ENCODE measurements at regions not wholly inside any gene's neighbourhood (a gene's known extent, or its start where the extent isn't known, plus 50 kb on each side); places are given as distances from the start of the nearest gene placed in this dataset.

GRCh38 chr7:153859239-153859638, 193.0 kb upstream of the DPP6 start:
- 81% methylated on average over 3 of the region's 6 CpGs for WGBS (ENCODE audit: insufficient coverage)
- Mint-ChIP-seq H3K27ac (no peak overlapping the region), H3K9me3 (peaks cover 16 to 18% (median 18%) of the 10 kb centered on the region in 3 donors), H3K4me1 (no peaks in the 10 kb centered on the region), H3K4me3 (no peak overlapping the region), H3K27me3 (no peaks in the 10 kb centered on the region), H3K36me3 (no peaks in the 10 kb centered on the region)
- DNase-seq (no peak), ATAC-seq (replicated peaks in 1 of 4) (no peak)
- no peaks in the 10 kb centered on the region for H3K36me3 ChIP-seq (ENCODE audit: control insufficient read depth in 2 of 2, extremely low read depth in 1 of 2, insufficient read depth in 1 of 2, low read length in 1 of 2)
- H3K4me3 ChIP-seq (ENCODE audit: control insufficient read depth in 1 of 2, extremely low read depth in 1 of 2, low read length in 1 of 2): no peak overlapping the region
- CTCF ChIA-PET: no interaction called here
- POLR2A ChIA-PET: no interaction called here
- no peaks in the 10 kb centered on the region for H3K4me1 ChIP-seq (ENCODE audit: control insufficient read depth in 1 of 2, extremely low read depth in 1 of 2, insufficient read depth in 2 of 2, low read length in 2 of 2)
- no peak overlapping the region for H3K27ac ChIP-seq (ENCODE audit: low read length)
- H3K9me3 ChIP-seq: no peaks in the 10 kb centered on the region
- H3K27me3 ChIP-seq (replicated peaks in 1 of 2; ENCODE audit: control insufficient read depth in 2 of 2, extremely low read depth in 1 of 2, insufficient read depth in 2 of 2, low read length in 1 of 2): no peaks in the 10 kb centered on the region

GRCh38 chr7:153886506-153887441, 165.4 kb upstream of the DPP6 start:
- no peaks in the 10 kb centered on the region for H3K9me3 ChIP-seq
- ATAC-seq (replicated peaks in 1 of 4) (no peak), DNase-seq (no peak)
- Mint-ChIP-seq H3K27ac (no peak overlapping the region), H3K9me3 (peaks cover 4 to 9% (median 4%) of the 10 kb centered on the region in 3 donors), H3K27me3 (peaks cover 22 to 24% of the 10 kb centered on the region in 2 donors), H3K36me3 (no peaks in the 10 kb centered on the region), H3K4me1 (no peaks in the 10 kb centered on the region), H3K4me3 (no peak overlapping the region)
- no peak overlapping the region for H3K27ac ChIP-seq (ENCODE audit: low read length)
- no peaks in the 10 kb centered on the region for H3K4me1 ChIP-seq (ENCODE audit: control insufficient read depth in 1 of 2, extremely low read depth in 1 of 2, insufficient read depth in 2 of 2, low read length in 2 of 2)
- peaks cover 0 to 28% of the 10 kb centered on the region in 2 experiments for H3K27me3 ChIP-seq (replicated peaks in 1 of 2; ENCODE audit: control insufficient read depth in 2 of 2, extremely low read depth in 1 of 2, insufficient read depth in 2 of 2, low read length in 1 of 2)
- POLR2A ChIA-PET: no interaction called here
- no peaks in the 10 kb centered on the region for H3K36me3 ChIP-seq (ENCODE audit: control insufficient read depth in 2 of 2, extremely low read depth in 1 of 2, insufficient read depth in 1 of 2, low read length in 1 of 2)
- CTCF ChIA-PET: no interaction called here
- H3K4me3 ChIP-seq (ENCODE audit: control insufficient read depth in 1 of 2, extremely low read depth in 1 of 2, low read length in 1 of 2): no peak overlapping the region
- WGBS (ENCODE audit: insufficient coverage): 12% methylated on average over 89 of the region's 98 CpGs

GRCh38 chr7:153887749-153888569, 164.2 kb upstream of the DPP6 start:
- H3K36me3 Mint-ChIP-seq: no peaks in the 10 kb centered on the region
- H3K4me1 ChIP-seq (ENCODE audit: control insufficient read depth in 1 of 2, extremely low read depth in 1 of 2, insufficient read depth in 2 of 2, low read length in 2 of 2): no peaks in the 10 kb centered on the region
- DNase-seq (no peak), ATAC-seq (replicated peaks in 1 of 4) (no peak)
- no peak overlapping the region for H3K27ac Mint-ChIP-seq
- POLR2A ChIA-PET: no interaction called here
- WGBS (ENCODE audit: insufficient coverage): 11% methylated on average over 71 of the region's 82 CpGs
- H3K27ac ChIP-seq (ENCODE audit: low read length): no peak overlapping the region
- H3K36me3 ChIP-seq (ENCODE audit: control insufficient read depth in 2 of 2, extremely low read depth in 1 of 2, insufficient read depth in 1 of 2, low read length in 1 of 2): no peaks in the 10 kb centered on the region
- H3K4me1 Mint-ChIP-seq: no peaks in the 10 kb centered on the region
- H3K9me3 Mint-ChIP-seq: peaks cover under 1 to 9% (median under 1%) of the 10 kb centered on the region in 3 donors
- CTCF ChIA-PET: no interaction called here
- peaks cover 0 to 28% of the 10 kb centered on the region in 2 experiments for H3K27me3 ChIP-seq (replicated peaks in 1 of 2; ENCODE audit: control insufficient read depth in 2 of 2, extremely low read depth in 1 of 2, insufficient read depth in 2 of 2, low read length in 1 of 2)
- H3K4me3 Mint-ChIP-seq: no peak overlapping the region
- H3K4me3 ChIP-seq (ENCODE audit: control insufficient read depth in 1 of 2, extremely low read depth in 1 of 2, low read length in 1 of 2): no peak overlapping the region
- H3K9me3 ChIP-seq: no peaks in the 10 kb centered on the region
- peaks cover 22 to 24% of the 10 kb centered on the region in 2 donors for H3K27me3 Mint-ChIP-seq

- no peak overlapping the region for H3K4me3 Mint-ChIP-seq
- Histone ChIP-seq H3K4me3 (ENCODE audit: control insufficient read depth in 1 of 2, extremely low read depth in 1 of 2, low read length in 1 of 2) (no peak overlapping the region), H3K9me3 (no peaks in the 10 kb centered on the region), H3K36me3 (ENCODE audit: control insufficient read depth in 2 of 2, extremely low read depth in 1 of 2, insufficient read depth in 1 of 2, low read length in 1 of 2) (no peaks in the 10 kb centered on the region), H3K27ac (ENCODE audit: low read length) (no peak overlapping the region), H3K4me1 (ENCODE audit: control insufficient read depth in 1 of 2, extremely low read depth in 1 of 2, insufficient read depth in 2 of 2, low read length in 2 of 2) (no peaks in the 10 kb centered on the region), H3K27me3 (replicated peaks in 1 of 2; ENCODE audit: control insufficient read depth in 2 of 2, extremely low read depth in 1 of 2, insufficient read depth in 2 of 2, low read length in 1 of 2) (peaks cover 0 to 17% of the 10 kb centered on the region in 2 experiments)
- peaks cover 13% of the 10 kb centered on the region in 2 donors for H3K27me3 Mint-ChIP-seq
- H3K36me3 Mint-ChIP-seq: no peaks in the 10 kb centered on the region
- no peak overlapping the region for H3K27ac Mint-ChIP-seq
- ChIA-PET POLR2A (no interaction called here), CTCF (no interaction called here)
- DNase-seq: no peak
- 85% methylated on average over 6 of the region's 6 CpGs for WGBS (ENCODE audit: insufficient coverage)
- H3K4me1 Mint-ChIP-seq: no peaks in the 10 kb centered on the region
- ATAC-seq (replicated peaks in 1 of 4): no peak
- peaks cover 0 to 9% (median 7%) of the 10 kb centered on the region in 3 donors for H3K9me3 Mint-ChIP-seq
Measured at GRCh38 chr7:153891990-153892389, 160.2 kb upstream of the DPP6 start.

GRCh38 chr7:153902862-153903261, 149.3 kb upstream of the DPP6 start:
- Mint-ChIP-seq H3K4me3 (no peak overlapping the region), H3K27me3 (no peaks in the 10 kb centered on the region), H3K4me1 (no peaks in the 10 kb centered on the region), H3K9me3 (peaks cover 0 to 22% (median 4%) of the 10 kb centered on the region in 3 donors), H3K36me3 (no peaks in the 10 kb centered on the region), H3K27ac (no peak overlapping the region)
- 17% methylated on average over 1 of the region's 3 CpGs for WGBS (ENCODE audit: insufficient coverage)
- no peak overlapping the region for H3K4me3 ChIP-seq (ENCODE audit: control insufficient read depth in 1 of 2, extremely low read depth in 1 of 2, low read length in 1 of 2)
- ATAC-seq (replicated peaks in 1 of 4): no peak
- CTCF ChIA-PET: no interaction called here
- no peaks in the 10 kb centered on the region for H3K9me3 ChIP-seq
- POLR2A ChIA-PET: no interaction called here
- DNase-seq: no peak
- H3K36me3 ChIP-seq (ENCODE audit: control insufficient read depth in 2 of 2, extremely low read depth in 1 of 2, insufficient read depth in 1 of 2, low read length in 1 of 2): no peaks in the 10 kb centered on the region
- H3K27me3 ChIP-seq (replicated peaks in 1 of 2; ENCODE audit: control insufficient read depth in 2 of 2, extremely low read depth in 1 of 2, insufficient read depth in 2 of 2, low read length in 1 of 2): no peaks in the 10 kb centered on the region
- no peak overlapping the region for H3K27ac ChIP-seq (ENCODE audit: low read length)
- no peaks in the 10 kb centered on the region for H3K4me1 ChIP-seq (ENCODE audit: control insufficient read depth in 1 of 2, extremely low read depth in 1 of 2, insufficient read depth in 2 of 2, low read length in 2 of 2)

GRCh38 chr7:153912211-153912610, 140.0 kb upstream of the DPP6 start:
- ChIA-PET CTCF (no interaction called here), POLR2A (no interaction called here)
- DNase-seq: no peak
- no CpG with 5 or more reads among the region's 4 CpGs for WGBS (ENCODE audit: insufficient coverage)
- no peaks in the 10 kb centered on the region for H3K4me1 ChIP-seq (ENCODE audit: control insufficient read depth in 1 of 2, extremely low read depth in 1 of 2, insufficient read depth in 2 of 2, low read length in 2 of 2)
- no peak overlapping the region for H3K27ac Mint-ChIP-seq
- H3K27me3 Mint-ChIP-seq: no peaks in the 10 kb centered on the region
- no peaks in the 10 kb centered on the region for H3K36me3 ChIP-seq (ENCODE audit: control insufficient read depth in 2 of 2, extremely low read depth in 1 of 2, insufficient read depth in 1 of 2, low read length in 1 of 2)
- peaks cover 4 to 7% (median 6%) of the 10 kb centered on the region in 3 donors for H3K9me3 Mint-ChIP-seq
- no peak for ATAC-seq (replicated peaks in 1 of 4)
- H3K27ac ChIP-seq (ENCODE audit: low read length): no peak overlapping the region
- H3K4me1 Mint-ChIP-seq: no peaks in the 10 kb centered on the region
- no peaks in the 10 kb centered on the region for H3K36me3 Mint-ChIP-seq
- H3K9me3 ChIP-seq: no peaks in the 10 kb centered on the region
- H3K4me3 Mint-ChIP-seq: no peak overlapping the region
- no peaks in the 10 kb centered on the region for H3K27me3 ChIP-seq (replicated peaks in 1 of 2; ENCODE audit: control insufficient read depth in 2 of 2, extremely low read depth in 1 of 2, insufficient read depth in 2 of 2, low read length in 1 of 2)
- no peak overlapping the region for H3K4me3 ChIP-seq (ENCODE audit: control insufficient read depth in 1 of 2, extremely low read depth in 1 of 2, low read length in 1 of 2)

Data from T-cell (primary cell).